B cell (primary cell): ENCODE measurements at regions not wholly inside any gene's neighbourhood (a gene's known extent, or its start where the extent isn't known, plus 50 kb on each side); places are given as distances from the start of the nearest gene placed in this dataset.
"Not testable (repeated sequence)": the region's sequence is repeated elsewhere in the genome, so short reads cannot be mapped to it uniquely, and the experiment has no call there.

Experiments used
- ATAC-seq: fragments of 200-7000 bp; cut with Tn5 transposase; one replicate; pipeline ENCODE4 v1.10.0; 2021; ENCODE audit warnings: low read depth, mild to moderate bottlenecking, moderate number of reproducible peaks, moderate library complexity
- CTCF ChIA-PET: fragments of 350-600 bp; sonication (Branson Sonifier 250); formaldehyde crosslinking; loops from one replicate; lab custom pipeline; 2021; ENCODE audit warnings: antibody characterized with exemption, inconsistent platforms; lab: Charles Lee
- POLR2A ChIA-PET: fragments of 350-600 bp; sonication (Branson Sonifier 250); formaldehyde crosslinking; loops from one replicate; lab custom pipeline; 2021; ENCODE audit warnings: antibody characterized with exemption; lab: Charles Lee
- DNase-seq: peaks from one replicate; pipeline ENCODE4 v3.0.0; 2013
- H2AFZ ChIP-seq: 2 replicates; pipeline ENCODE4 v1.6.1; 2012; ENCODE audit warnings: mild to moderate bottlenecking, low read depth, low read length; ENCODE audit not compliant: insufficient read depth, poor library complexity, severe bottlenecking
- H3K27ac ChIP-seq, 2 donors: 1 replicate in 1 of 2; 2 replicates in 1 of 2; pipeline ENCODE4 v1.5.1; 2012 to 2013; ENCODE audit warnings: low read length in 2 of 2, mild to moderate bottlenecking in 2 of 2, moderate library complexity in 1 of 2
- H3K27me3 ChIP-seq, 4 experiments: fragments of 200-600 bp in 1 of 4; sonication (generic) in 1 of 4; replicated peaks in 1 of 4; 1 replicate in 2 of 4; 2 replicates in 2 of 4; pipeline versions ENCODE4 v1.6.1 to v1.7.0; 2013 to 2016; ENCODE audit warnings: low read length in 3 of 4, mild to moderate bottlenecking in 2 of 4, mixed read lengths in 1 of 4, moderate library complexity in 1 of 4; ENCODE audit not compliant: insufficient read depth in 4 of 4, control insufficient read depth in 3 of 4; ENCODE audit errors: control extremely low read depth in 1 of 4
- H3K36me3 ChIP-seq, 2 experiments: replicated peaks in 1 of 2; 1 replicate in 1 of 2; 2 replicates in 1 of 2; pipeline versions ENCODE4 v1.6.1 to v1.7.1; 2013; ENCODE audit warnings: low read length in 1 of 2; ENCODE audit not compliant: insufficient read depth in 2 of 2, control insufficient read depth in 1 of 2; ENCODE audit errors: control extremely low read depth in 1 of 2, extremely low read depth in 1 of 2
- H3K4me1 ChIP-seq, 2 donors: fragments of 200-600 bp in 1 of 2; sonication (generic) in 1 of 2; 1 replicate in 1 of 2; 2 replicates in 1 of 2; pipeline versions ENCODE4 v1.5.1 to v1.6.1; 2013 to 2017; ENCODE audit warnings: low read length in 2 of 2; ENCODE audit not compliant: control insufficient read depth in 2 of 2, insufficient read depth in 2 of 2
- H3K4me2 ChIP-seq: replicated peaks from 2 replicates; pipeline ENCODE3; 2012; ENCODE audit warnings: mild to moderate bottlenecking, low read depth, low read length; ENCODE audit not compliant: poor library complexity, severe bottlenecking
- H3K4me3 ChIP-seq, 5 experiments: fragments of 200-600 bp in 1 of 5; sonication (generic) in 1 of 5; 1 replicate in 3 of 5; 2 replicates in 2 of 5; pipeline versions ENCODE4 v1.5.1 to v1.7.0; 2011 to 2016; ENCODE audit warnings: low read length in 4 of 5, mild to moderate bottlenecking in 4 of 5, low read depth in 2 of 5, control low read depth in 1 of 5, moderate library complexity in 1 of 5; ENCODE audit not compliant: insufficient read depth in 1 of 5; ENCODE audit errors: control extremely low read depth in 1 of 5, extremely low read depth in 1 of 5
- H3K79me2 ChIP-seq: fragments of 200-600 bp; sonication (generic); one replicate; pipeline ENCODE4 v1.6.0; 2016; ENCODE audit warnings: low read length; ENCODE audit not compliant: control insufficient read depth, insufficient read depth
- H3K9ac ChIP-seq: fragments of 200-600 bp; sonication (generic); 2 replicates; pipeline ENCODE4 v1.6.1; 2017; ENCODE audit warnings: mild to moderate bottlenecking, low read length, moderate library complexity
- H3K9me3 ChIP-seq, 3 donors: one replicate each; pipeline versions ENCODE4 v1.6.1 to v1.7.1; 2013; ENCODE audit warnings: low read length in 2 of 3; ENCODE audit not compliant: control insufficient read depth in 2 of 3, insufficient read depth in 1 of 3; ENCODE audit errors: control extremely low read depth in 1 of 3
- H4K20me1 ChIP-seq: 2 replicates; pipeline ENCODE4 v1.6.0; 2012; ENCODE audit warnings: mild to moderate bottlenecking, low read length; ENCODE audit not compliant: insufficient read depth, control insufficient read depth, poor library complexity, severe bottlenecking
- H3K27ac Mint-ChIP-seq: one replicate; pipeline ENCODE4 v1.8.0; 2021; ENCODE audit warnings: mixed read lengths
- H3K27me3 Mint-ChIP-seq: one replicate; pipeline ENCODE4 v1.8.0; 2021; ENCODE audit warnings: mixed read lengths
- H3K4me1 Mint-ChIP-seq: one replicate; pipeline ENCODE4 v1.8.0; 2021; ENCODE audit warnings: mixed read lengths
- H3K4me3 Mint-ChIP-seq: one replicate; pipeline ENCODE4 v1.8.0; 2021; ENCODE audit warnings: mixed read lengths
- H3K9me3 Mint-ChIP-seq: one replicate; pipeline ENCODE4 v1.8.0; 2022; ENCODE audit warnings: mixed read lengths; ENCODE audit not compliant: insufficient read depth
- EZH2 ChIP-seq: IDR thresholded peaks from 2 replicates; pipeline ENCODE4 v1.6.1; 2012; ENCODE audit warnings: borderline replicate concordance, low read depth, mild to moderate bottlenecking, moderate library complexity, low read length; ENCODE audit not compliant: insufficient read depth, poor library complexity, severe bottlenecking
- WGBS: methylation state at CpG from one replicate; pipeline ENCODE4 v1.1.5; 2013; ENCODE audit warnings: missing lambda C conversion rate; ENCODE audit not compliant: insufficient coverage; 5-methylcytosine and 5-hydroxymethylcytosine counted together
- intact Hi-C: fragments of 100-400 bp; cut with micrococcal nuclease; formaldehyde crosslinking; loops from one replicate; pipeline ENCODE4 v1.10.0; 2022

DNA sequence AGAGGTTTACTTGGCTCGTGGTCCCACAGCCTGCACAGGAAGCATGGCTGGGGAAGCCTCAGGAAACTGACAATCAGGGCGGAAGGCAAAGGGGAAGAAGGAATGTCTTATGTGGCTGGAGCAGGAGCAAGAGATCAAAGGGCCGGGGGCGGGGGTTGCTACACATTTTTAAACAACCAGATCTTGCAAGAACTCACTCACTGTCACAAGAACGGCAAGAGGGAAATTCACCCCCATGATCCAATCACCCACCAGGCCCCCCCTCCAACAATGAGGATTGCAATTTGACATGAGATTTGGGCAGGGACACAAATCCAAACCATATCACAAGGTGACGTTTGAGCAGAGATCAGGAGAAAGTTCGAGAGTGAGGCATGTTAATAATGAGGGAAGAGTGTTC, 163.7 kb upstream of the RPH3A start:
- ChIA-PET CTCF (no interaction called here), POLR2A (no interaction called here)
- H3K27ac ChIP-seq, result no peak overlapping the region
- no peak overlapping the region for H3K4me3 Mint-ChIP-seq
- H3K4me1 ChIP-seq, result no peaks in the 10 kb centered on the region
- intact Hi-C loops, result no loop called here
- H3K79me2 ChIP-seq, result no peaks in the 10 kb centered on the region
- H3K27me3 Mint-ChIP-seq, result peaks cover 31% of the 10 kb centered on the region
- peaks cover 0 to 6% (median 0%) of the 10 kb centered on the region in 4 experiments for H3K27me3 ChIP-seq
- peaks cover 7% of the 10 kb centered on the region for H3K9me3 Mint-ChIP-seq
- H3K4me1 Mint-ChIP-seq, result no peaks in the 10 kb centered on the region
- no peak overlapping the region for H3K4me2 ChIP-seq
- no peak overlapping the region for H3K27ac Mint-ChIP-seq
- TF ChIP-seq EZH2, result no peak
- H4K20me1 ChIP-seq, result no peaks in the 10 kb centered on the region
- H3K4me3 ChIP-seq, result no peak overlapping the region
- DNase-seq (no peak), ATAC-seq (no peak)
- 46% methylated on average over 2 of the region's 7 CpGs for WGBS
- no peak overlapping the region for H2AFZ ChIP-seq
- H3K9me3 ChIP-seq, result no peaks in the 10 kb centered on the region
- no peaks in the 10 kb centered on the region for H3K36me3 ChIP-seq
- no peak overlapping the region for H3K9ac ChIP-seq

- H3K4me1 ChIP-seq, H3K4me3 Mint-ChIP-seq, H3K27ac Mint-ChIP-seq, H3K4me2 ChIP-seq, H3K4me3 ChIP-seq, POLR2A ChIA-PET, H3K79me2 ChIP-seq, ATAC-seq, H3K9ac ChIP-seq, H2AFZ ChIP-seq, H3K9me3 ChIP-seq, intact Hi-C loops, H3K36me3 ChIP-seq, H3K9me3 Mint-ChIP-seq, DNase-seq, H3K4me1 Mint-ChIP-seq, H4K20me1 ChIP-seq, H3K27ac ChIP-seq, CTCF ChIA-PET: not testable (repeated sequence)
- WGBS, result 92% methylated on average over 2 of the region's 2 CpGs
- H3K27me3 Mint-ChIP-seq, result peaks cover 38% of the 10 kb centered on the region
- peaks cover 0 to 15% (median 6%) of the 10 kb centered on the region in 4 experiments for H3K27me3 ChIP-seq
These were observed 159.6 kb upstream of the RPH3A start for GRCh38 chr12:112631974-112632373.
